GM19467 (cell line): ENCODE measurements at regions not wholly inside any gene's neighbourhood (a gene's known extent, or its start where the extent isn't known, plus 50 kb on each side); places are given as distances from the start of the nearest gene placed in this dataset.
"Not testable (repeated sequence)": the region's sequence is repeated elsewhere in the genome, so short reads cannot be mapped to it uniquely, and the experiment has no call there.

Experiments used
- ATAC-seq: cut with Tn5 transposase; IDR thresholded peaks from one replicate; pipeline ENCODE4 v1.9.1; 2021; ENCODE audit warnings: mild to moderate bottlenecking, moderate library complexity; ENCODE audit not compliant: unreplicated experiment

- ATAC-seq = no peak
Measured at GRCh38 chr11:87879118-87879517, 296.1 kb downstream of the RAB38 start.

- no peak for ATAC-seq
Measured at GRCh38 chr11:87878373-87878825, 296.8 kb downstream of the RAB38 start.

- ATAC-seq = no peak
Measured at GRCh38 chr11:87871056-87871455, 304.2 kb downstream of the RAB38 start.

GRCh38 chr11:87870086-87870485, 305.2 kb downstream of the RAB38 start:
- ATAC-seq = no peak

GRCh38 chr11:87866951-87867350, 308.3 kb downstream of the RAB38 start:
- no peak for ATAC-seq

- no peak for ATAC-seq
Measured at GRCh38 chr11:87861030-87861429, 314.2 kb downstream of the RAB38 start.

- no peak for ATAC-seq
Measured at GRCh38 chr11:87859636-87860035, 315.6 kb downstream of the RAB38 start.

GRCh38 chr11:87851827-87852226, 323.4 kb downstream of the RAB38 start:
- ATAC-seq = no peak

- no peak for ATAC-seq
Measured at GRCh38 chr11:87851234-87851633, 324.0 kb downstream of the RAB38 start.

GRCh38 chr11:87849216-87849615, 326.0 kb downstream of the RAB38 start:
- ATAC-seq = no peak

GRCh38 chr11:87840786-87841185, 334.5 kb downstream of the RAB38 start:
- ATAC-seq = no peak

- no peak for ATAC-seq
Measured at GRCh38 chr11:87832211-87832610, 343.0 kb downstream of the RAB38 start.

- ATAC-seq = no peak
Measured at GRCh38 chr11:87820011-87820410, 355.2 kb downstream of the RAB38 start.

- ATAC-seq = no peak
Measured at GRCh38 chr11:87819151-87819550, 356.1 kb downstream of the RAB38 start.

- no peak for ATAC-seq
Measured at GRCh38 chr11:87812571-87813365, 362.5 kb downstream of the RAB38 start.

GRCh38 chr11:87810486-87810885, 364.8 kb downstream of the RAB38 start:
- no peak for ATAC-seq

- ATAC-seq = no peak
Measured at GRCh38 chr11:87809256-87809655, 366.0 kb downstream of the RAB38 start.

GRCh38 chr11:87804176-87804575, 371.1 kb downstream of the RAB38 start:
- ATAC-seq = no peak

- no peak for ATAC-seq
Measured at GRCh38 chr11:87803748-87804147, 371.5 kb downstream of the RAB38 start.

GRCh38 chr11:87784862-87785261, 390.4 kb downstream of the RAB38 start:
- not testable (repeated sequence) for ATAC-seq

GRCh38 chr11:87780068-87780413, 395.2 kb downstream of the RAB38 start:
- no peak for ATAC-seq

GRCh38 chr11:87779276-87780067, 395.8 kb downstream of the RAB38 start:
- ATAC-seq = no peak
